Fibroblast of the conjunctiva (primary cell): ENCODE measurements at regions not wholly inside any gene's neighbourhood (a gene's known extent, or its start where the extent isn't known, plus 50 kb on each side); places are given as distances from the start of the nearest gene placed in this dataset.

Source experiments
- DNase-seq: peaks from one replicate; pipeline ENCODE4 v3.0.0-alpha.2; 2010; ENCODE audit warnings: low read depth

GRCh38 chr7:106482091-106482490 is 178.9 kb downstream of the CCDC71L start:
- no peak for DNase-seq

- DNase-seq, result no peak
Observed at GRCh38 chr7:106480616-106481031, 180.3 kb downstream of the CCDC71L start.

- DNase-seq, result no peak
Observed at GRCh38 chr7:106480161-106480579, 180.8 kb downstream of the CCDC71L start.

GRCh38 chr7:106476751-106477150 is 184.2 kb downstream of the CCDC71L start:
- no peak for DNase-seq

- DNase-seq, result no peak
Observed at GRCh38 chr7:106472741-106473140, 188.0 kb upstream of the NAMPT start.

- no peak for DNase-seq
Observed at GRCh38 chr7:106471686-106472440, 187.1 kb upstream of the NAMPT start.

GRCh38 chr7:106471021-106471420 is 186.2 kb upstream of the NAMPT start:
- no peak for DNase-seq

- no peak for DNase-seq
Observed at GRCh38 chr7:106466867-106467266, 182.1 kb upstream of the NAMPT start.

GRCh38 chr7:106465704-106466468 is 181.1 kb upstream of the NAMPT start:
- no peak for DNase-seq

GRCh38 chr7:106464651-106465050 is 179.9 kb upstream of the NAMPT start:
- no peak for DNase-seq

- DNase-seq, result no peak
Observed at GRCh38 chr7:106463851-106464611, 179.2 kb upstream of the NAMPT start.

GRCh38 chr7:106462914-106463482 is 178.2 kb upstream of the NAMPT start:
- no peak for DNase-seq

- peak; percentile 31 for DNase-seq
Observed at GRCh38 chr7:106462365-106462859, 177.6 kb upstream of the NAMPT start.

GRCh38 chr7:106460792-106461254 is 176.0 kb upstream of the NAMPT start:
- no peak for DNase-seq

GRCh38 chr7:106459397-106460072 is 174.8 kb upstream of the NAMPT start:
- no peak for DNase-seq

GRCh38 chr7:106457678-106458077 is 172.9 kb upstream of the NAMPT start:
- DNase-seq, result no peak

GRCh38 chr7:106456329-106456728 is 171.5 kb upstream of the NAMPT start:
- DNase-seq, result no peak

GRCh38 chr7:106452031-106452851 is 167.5 kb upstream of the NAMPT start:
- no peak for DNase-seq

- DNase-seq, result no peak
Observed at GRCh38 chr7:106451171-106451570, 166.4 kb upstream of the NAMPT start.

- no peak for DNase-seq
Observed at GRCh38 chr7:106450716-106451115, 165.9 kb upstream of the NAMPT start.
